Uterus (tissue), 3 donors: ENCODE measurements at regions not wholly inside any gene's neighbourhood (a gene's known extent, or its start where the extent isn't known, plus 50 kb on each side); places are given as distances from the start of the nearest gene placed in this dataset.

ENCODE experiments used
- DNase-seq, 2 donors: peaks; one replicate each; pipeline ENCODE4 v3.0.0-alpha.2; 2019 to 2020
- H3K27ac ChIP-seq, 2 donors: fragments of 200-600 bp; sonication (generic); 1 replicate in 1 of 2; 2 replicates in 1 of 2; pipeline ENCODE4 v1.5.1; 2016 to 2018
- H3K27me3 ChIP-seq, 2 donors: fragments of 200-600 bp; sonication (generic); one replicate each; pipeline ENCODE4 v1.5.1; 2018 to 2019; ENCODE audit warnings: control low read depth in 1 of 2
- H3K36me3 ChIP-seq, 2 donors: fragments of 200-600 bp; sonication (generic); one replicate each; pipeline ENCODE4 v1.5.1; 2019; ENCODE audit warnings: control low read depth in 1 of 2
- H3K4me1 ChIP-seq, 2 donors: fragments of 200-600 bp; sonication (generic); one replicate each; pipeline ENCODE4 v1.5.1; 2018 to 2019; ENCODE audit warnings: control low read depth in 1 of 2
- H3K4me3 ChIP-seq, 2 donors: fragments of 200-600 bp; sonication (generic); 1 replicate in 1 of 2; 2 replicates in 1 of 2; pipeline ENCODE4 v1.5.1; 2018 to 2019; ENCODE audit warnings: mild to moderate bottlenecking in 1 of 2
- H3K9me3 ChIP-seq, 2 donors: fragments of 200-600 bp; sonication (generic); one replicate each; pipeline ENCODE4 v1.5.1; 2019; ENCODE audit warnings: control low read depth in 1 of 2
- CTCF ChIP-seq, 4 experiments: fragments of 200-600 bp in 2 of 4; fragments of 450-650 bp in 2 of 4; sonication (generic) in 2 of 4; IDR thresholded peaks; one replicate each; pipeline ENCODE4 v1.5.1; 2016 to 2019; ENCODE audit warnings: antibody characterized with exemption in 4 of 4, mild to moderate bottlenecking in 2 of 4, moderate library complexity in 1 of 4
- POLR2A ChIP-seq, 2 donors: fragments of 450-650 bp; IDR thresholded peaks; one replicate each; pipeline ENCODE4 v1.6.1; 2016; ENCODE audit warnings: antibody characterized with exemption in 2 of 2, mild to moderate bottlenecking in 1 of 2, moderate library complexity in 1 of 2
- intact Hi-C: fragments of 100-400 bp; cut with DNase I; formaldehyde crosslinking; loops from one replicate; pipeline ENCODE4 v1.15.1; 2023; ENCODE audit warnings: low total_unique reads
- donor health status: DM: yes; HTN: yes; CAD: no.

DNA sequence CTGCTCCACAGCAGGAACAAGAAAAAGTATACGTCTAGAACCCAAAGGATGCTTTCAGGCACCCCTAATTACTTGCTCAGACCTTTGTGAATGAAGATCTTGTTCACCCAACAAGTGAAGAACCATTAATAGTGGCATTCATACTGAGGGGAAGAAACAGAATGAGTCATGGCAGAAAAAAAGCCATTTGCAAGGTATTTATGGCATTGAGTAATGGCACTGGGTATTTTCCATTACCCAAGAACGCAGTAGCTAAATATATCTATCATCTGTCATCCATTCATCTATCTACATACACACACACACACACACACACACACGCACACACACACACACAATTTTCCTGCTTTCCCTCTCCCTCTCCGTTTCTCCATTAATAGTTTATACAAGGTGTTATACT is 56.4 kb upstream of the XIRP2 start:
- no peak overlapping the region for H3K27ac ChIP-seq
- no peak overlapping the region for H3K4me3 ChIP-seq
- no peaks in the 10 kb centered on the region for H3K4me1 ChIP-seq
- no peaks in the 10 kb centered on the region for H3K9me3 ChIP-seq
- no peak for DNase-seq
- H3K27me3 ChIP-seq: no peaks in the 10 kb centered on the region
- TF ChIP-seq POLR2A (IDR thresholded peaks at IDR 0.05): no peak
- no peak for TF ChIP-seq CTCF (IDR thresholded peaks at IDR 0.05)
- H3K36me3 ChIP-seq: no peaks in the 10 kb centered on the region
- intact Hi-C loops: no loop called here

DNA sequence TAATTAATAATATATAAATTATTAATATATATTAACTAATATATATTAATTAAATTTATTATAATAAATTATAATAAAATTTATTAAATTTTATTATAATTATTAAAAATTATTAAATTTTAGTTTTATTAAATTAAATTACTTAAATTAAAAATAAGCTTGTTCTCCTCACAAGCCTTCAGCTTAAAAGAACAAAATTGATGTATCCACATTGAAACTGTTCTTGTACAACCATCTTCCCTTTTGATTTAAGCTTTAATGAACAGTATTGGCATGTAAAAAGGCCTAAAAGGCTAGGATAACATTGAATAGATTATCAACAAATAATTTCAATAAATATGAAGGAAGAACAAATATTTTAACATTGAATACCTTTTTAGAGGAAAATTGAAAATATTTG is 62.4 kb upstream of the XIRP2 start:
- Histone ChIP-seq H3K36me3 (no peaks in the 10 kb centered on the region), H3K9me3 (no peaks in the 10 kb centered on the region), H3K27me3 (no peaks in the 10 kb centered on the region), H3K4me3 (no peak overlapping the region), H3K4me1 (no peaks in the 10 kb centered on the region), H3K27ac (no peak overlapping the region)
- no peak for TF ChIP-seq POLR2A (IDR thresholded peaks at IDR 0.05)
- TF ChIP-seq CTCF (IDR thresholded peaks at IDR 0.05): no peak
- DNase-seq: no peak
- intact Hi-C loops: no loop called here

GRCh38 chr2:166814335-166814734 is 73.9 kb upstream of the XIRP2 start:
- Histone ChIP-seq H3K9me3 (no peaks in the 10 kb centered on the region), H3K4me1 (no peaks in the 10 kb centered on the region), H3K36me3 (no peaks in the 10 kb centered on the region), H3K27ac (no peak overlapping the region), H3K4me3 (no peak overlapping the region), H3K27me3 (no peaks in the 10 kb centered on the region)
- intact Hi-C loops: no loop called here
- TF ChIP-seq POLR2A (IDR thresholded peaks at IDR 0.05) (no peak), CTCF (IDR thresholded peaks at IDR 0.05) (no peak)
- DNase-seq: no peak

DNA sequence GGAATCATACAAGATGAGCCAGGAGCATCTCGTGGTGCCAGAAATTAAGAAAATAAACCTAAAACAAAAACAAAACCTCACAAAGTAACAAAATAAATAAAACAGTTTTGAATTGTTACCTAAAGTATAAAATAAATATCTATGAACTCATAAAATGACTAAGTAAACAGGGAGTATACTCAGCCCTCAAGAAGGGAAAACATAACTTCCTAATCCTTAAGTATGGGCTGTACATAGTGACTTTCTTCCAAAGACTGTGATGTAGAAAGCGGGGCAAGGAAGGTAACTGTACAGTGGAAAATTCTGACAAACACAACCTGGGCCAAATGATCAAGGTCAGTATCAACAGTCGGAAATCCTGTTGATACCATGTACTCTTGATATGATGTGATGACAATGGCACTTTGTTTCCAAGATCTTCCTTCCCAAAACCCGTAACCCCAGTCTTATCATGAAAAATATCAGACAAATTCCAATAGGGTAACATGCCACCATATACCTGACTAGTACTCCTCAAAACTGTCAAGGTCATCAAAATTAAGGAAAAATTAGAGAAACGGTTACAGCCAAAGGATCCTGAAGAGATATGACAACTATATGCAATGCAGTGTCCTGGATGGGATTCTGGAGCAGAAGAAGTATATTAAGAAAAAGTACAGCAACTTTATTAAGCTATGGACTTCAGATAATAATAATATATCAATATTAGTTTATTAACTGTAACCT is 76.0 kb upstream of the XIRP2 start:
- no peaks in the 10 kb centered on the region for H3K36me3 ChIP-seq
- no peak for TF ChIP-seq CTCF (IDR thresholded peaks at IDR 0.05)
- TF ChIP-seq POLR2A (IDR thresholded peaks at IDR 0.05): no peak

DNA sequence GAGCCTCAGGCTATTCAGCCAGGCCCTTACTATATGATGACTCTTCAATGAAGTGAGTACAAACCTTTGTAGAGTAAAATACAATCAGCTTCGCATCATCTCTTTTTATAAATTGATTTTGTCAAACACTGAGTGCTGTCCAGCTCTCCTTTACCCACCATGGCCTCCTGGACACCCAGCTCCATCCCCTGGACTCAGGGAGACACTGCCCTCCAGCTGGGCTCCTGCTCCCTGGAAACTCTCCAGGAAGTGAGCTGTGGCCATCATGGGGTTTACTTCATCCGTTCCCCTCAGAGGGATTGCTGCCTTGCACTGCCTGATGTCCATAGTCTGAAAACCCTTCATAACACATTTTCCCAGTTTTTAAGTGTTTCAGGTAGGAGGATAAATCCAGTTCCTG is 82.5 kb upstream of the XIRP2 start:
- no peak for TF ChIP-seq CTCF (IDR thresholded peaks at IDR 0.05)
- no peak for TF ChIP-seq POLR2A (IDR thresholded peaks at IDR 0.05)
- H3K9me3 ChIP-seq: no peaks in the 10 kb centered on the region
- no peak overlapping the region for H3K4me3 ChIP-seq
- no peak for DNase-seq
- intact Hi-C loops: no loop called here
- H3K36me3 ChIP-seq: no peaks in the 10 kb centered on the region
- H3K27ac ChIP-seq: no peak overlapping the region
- H3K4me1 ChIP-seq: no peaks in the 10 kb centered on the region
- no peaks in the 10 kb centered on the region for H3K27me3 ChIP-seq

More for the DNA sequence above, 76.0 kb upstream of the XIRP2 start:
- Histone ChIP-seq H3K27ac (no peak overlapping the region), H3K4me3 (no peak overlapping the region), H3K4me1 (no peaks in the 10 kb centered on the region), H3K9me3 (no peaks in the 10 kb centered on the region), H3K27me3 (no peaks in the 10 kb centered on the region)
- intact Hi-C loops: no loop called here
- no peak for DNase-seq
